GM12874 (cell line): ENCODE measurements at regions not wholly inside any gene's neighbourhood (a gene's known extent, or its start where the extent isn't known, plus 50 kb on each side); places are given as distances from the start of the nearest gene placed in this dataset.

Source experiments
- CTCF ChIP-seq: IDR thresholded peaks from 2 replicates; pipeline ENCODE4 v1.5.1; 2011; ENCODE audit warnings: low read depth, mild to moderate bottlenecking, control low read depth, low read length, moderate library complexity; ENCODE audit not compliant: insufficient read depth

- TF ChIP-seq CTCF: no peak
Measured at GRCh38 chr3:84522893-84523292, 435.9 kb upstream of the CADM2 start.

GRCh38 chr3:84536916-84537315 lies 421.9 kb upstream of the CADM2 start:
- TF ChIP-seq CTCF: no peak

- no peak for TF ChIP-seq CTCF
Measured at GRCh38 chr3:84538597-84538996, 420.2 kb upstream of the CADM2 start.

GRCh38 chr3:84547207-84547606 lies 411.6 kb upstream of the CADM2 start:
- TF ChIP-seq CTCF: no peak

GRCh38 chr3:84547971-84548970 lies 410.5 kb upstream of the CADM2 start:
- TF ChIP-seq CTCF: peak; percentile 43

GRCh38 chr3:84555629-84556028 lies 403.2 kb upstream of the CADM2 start:
- TF ChIP-seq CTCF: no peak

- no peak for TF ChIP-seq CTCF
Measured at GRCh38 chr3:84566256-84566655, 392.5 kb upstream of the CADM2 start.
